ENCODE measurements at regions not wholly inside any gene's neighbourhood (a gene's known extent, or its start where the extent isn't known, plus 50 kb on each side); places are given as distances from the start of the nearest gene placed in this dataset.

GRCh38 chr2:48066000-48066399, 159.7 kb upstream of the FBXO11 start:
- DNase-seq (no peak), ATAC-seq (no peak)
- no peaks in the 10 kb centered on the region for H3K9me3 ChIP-seq
- H3K27ac ChIP-seq: no peak overlapping the region
- intact Hi-C loops (cut with DNase I; ENCODE audit: low total_unique reads) (no loop called here), in situ Hi-C loops (cut with MboI; ENCODE audit: low sequenced_read_pairs in 4 of 4) (no loop called here)
- no peaks in the 10 kb centered on the region for H3K27me3 ChIP-seq
- TF ChIP-seq POLR2A (IDR thresholded peaks at IDR 0.05): no peak
- TF ChIP-seq CTCF (IDR thresholded peaks at IDR 0.05 in 4 of 5, conservative IDR thresholded peaks at IDR 0.05 in 1 of 5): no peak
- H3K36me3 ChIP-seq: no peaks in the 10 kb centered on the region
- no peaks in the 10 kb centered on the region for H3K4me1 ChIP-seq
- no peak overlapping the region for H3K4me3 ChIP-seq

GRCh38 chr2:48069769-48070168, 163.5 kb upstream of the FBXO11 start:
- Histone ChIP-seq H3K9me3 (no peaks in the 10 kb centered on the region), H3K4me3 (no peak overlapping the region), H3K4me1 (no peaks in the 10 kb centered on the region), H3K27ac (no peak overlapping the region), H3K36me3 (no peaks in the 10 kb centered on the region), H3K27me3 (no peaks in the 10 kb centered on the region)
- intact Hi-C loops (cut with DNase I; ENCODE audit: low total_unique reads) (no loop called here), in situ Hi-C loops (cut with MboI; ENCODE audit: low sequenced_read_pairs in 4 of 4) (no loop called here)
- DNase-seq: no peak
- ATAC-seq: no peak
- TF ChIP-seq CTCF (IDR thresholded peaks at IDR 0.05 in 4 of 5, conservative IDR thresholded peaks at IDR 0.05 in 1 of 5): no peak
- no peak for TF ChIP-seq POLR2A (IDR thresholded peaks at IDR 0.05)

GRCh38 chr2:48070415-48070814, 164.1 kb upstream of the FBXO11 start:
- intact Hi-C loops (cut with DNase I; ENCODE audit: low total_unique reads) (no loop called here), in situ Hi-C loops (cut with MboI; ENCODE audit: low sequenced_read_pairs in 4 of 4) (no loop called here)
- Histone ChIP-seq H3K36me3 (no peaks in the 10 kb centered on the region), H3K4me1 (no peaks in the 10 kb centered on the region), H3K9me3 (no peaks in the 10 kb centered on the region), H3K4me3 (no peak overlapping the region), H3K27me3 (no peaks in the 10 kb centered on the region), H3K27ac (no peak overlapping the region)
- no peak for TF ChIP-seq CTCF (IDR thresholded peaks at IDR 0.05 in 4 of 5, conservative IDR thresholded peaks at IDR 0.05 in 1 of 5)
- TF ChIP-seq POLR2A (IDR thresholded peaks at IDR 0.05): no peak
- DNase-seq (no peak), ATAC-seq (no peak)

- DNase-seq (no peak), ATAC-seq (no peak)
- Histone ChIP-seq H3K9me3 (no peaks in the 10 kb centered on the region), H3K4me3 (no peak overlapping the region), H3K36me3 (no peaks in the 10 kb centered on the region), H3K27ac (no peak overlapping the region), H3K27me3 (no peaks in the 10 kb centered on the region), H3K4me1 (no peaks in the 10 kb centered on the region)
- TF ChIP-seq CTCF (IDR thresholded peaks at IDR 0.05 in 4 of 5, conservative IDR thresholded peaks at IDR 0.05 in 1 of 5): no peak
- TF ChIP-seq POLR2A (IDR thresholded peaks at IDR 0.05): no peak
- in situ Hi-C loops (cut with MboI; ENCODE audit: low sequenced_read_pairs in 4 of 4): no loop called here
- intact Hi-C loops (cut with DNase I; ENCODE audit: low total_unique reads): no loop called here
Observed at GRCh38 chr2:48072583-48072982, 166.3 kb upstream of the FBXO11 start.

GRCh38 chr2:48075631-48076030, 169.3 kb upstream of the FBXO11 start:
- in situ Hi-C loops (cut with MboI; ENCODE audit: low sequenced_read_pairs in 4 of 4): no loop called here

More at GRCh38 chr2:48075631-48076030, 169.3 kb upstream of the FBXO11 start:
- DNase-seq: no peak
- no peaks in the 10 kb centered on the region for H3K36me3 ChIP-seq
- H3K4me3 ChIP-seq: no peak overlapping the region
- TF ChIP-seq POLR2A (IDR thresholded peaks at IDR 0.05) (no peak), CTCF (IDR thresholded peaks at IDR 0.05 in 4 of 5, conservative IDR thresholded peaks at IDR 0.05 in 1 of 5) (no peak)
- H3K4me1 ChIP-seq: no peaks in the 10 kb centered on the region
- no peaks in the 10 kb centered on the region for H3K27me3 ChIP-seq
- H3K9me3 ChIP-seq: no peaks in the 10 kb centered on the region
- intact Hi-C loops (cut with DNase I; ENCODE audit: low total_unique reads): no loop called here
- H3K27ac ChIP-seq: no peak overlapping the region
- ATAC-seq: no peak
